T-helper 17 cell (primary cell): ENCODE measurements at regions not wholly inside any gene's neighbourhood (a gene's known extent, or its start where the extent isn't known, plus 50 kb on each side); places are given as distances from the start of the nearest gene placed in this dataset.
A peak's percentile ranks its signal among the peaks of the same experiment; 100 is the strongest.

Experiments used
- ATAC-seq: fragments of 150-1000 bp; cut with Tn5 transposase; 2 replicates; pipeline ENCODE4 v1.10.0; 2021; ENCODE audit warnings: mild to moderate bottlenecking, moderate library complexity
- DNase-seq, 3 donors: peaks; one replicate each; pipeline versions ENCODE4 v3.0.0 to v3.0.0-alpha.2; 2020 to 2021
- H3K9me3 ChIP-seq: one replicate; pipeline ENCODE4 v1.7.0; 2013; ENCODE audit warnings: low read length, mild to moderate bottlenecking; ENCODE audit not compliant: control insufficient read depth, poor library complexity, severe bottlenecking
- H3K27ac Mint-ChIP-seq: one replicate; pipeline ENCODE4 v1.8.0; 2022; ENCODE audit warnings: mild to moderate bottlenecking, moderate library complexity, mixed read lengths
- H3K27me3 Mint-ChIP-seq: one replicate; pipeline ENCODE4 v1.8.0; 2022; ENCODE audit warnings: mixed read lengths
- H3K36me3 Mint-ChIP-seq: one replicate; pipeline ENCODE4 v1.8.0; 2022; ENCODE audit warnings: low read depth, mixed read lengths
- H3K4me1 Mint-ChIP-seq: one replicate; pipeline ENCODE4 v1.8.0; 2022; ENCODE audit warnings: mild to moderate bottlenecking, mixed read lengths
- H3K4me3 Mint-ChIP-seq: one replicate; pipeline ENCODE4 v1.8.0; 2022; ENCODE audit warnings: mild to moderate bottlenecking, moderate library complexity, mixed read lengths

- no peak for ATAC-seq
- H3K27ac Mint-ChIP-seq = no peak overlapping the region
- H3K4me3 Mint-ChIP-seq = no peak overlapping the region
- no peaks in the 10 kb centered on the region for H3K9me3 ChIP-seq
- no peak for DNase-seq
- peaks cover 5% of the 10 kb centered on the region for H3K36me3 Mint-ChIP-seq
- peaks cover 51% of the 10 kb centered on the region for H3K27me3 Mint-ChIP-seq
- H3K4me1 Mint-ChIP-seq = no peaks in the 10 kb centered on the region
Measured at GRCh38 chr20:48478806-48479585, 348.8 kb downstream of the PREX1 start.

- peaks cover 48% of the 10 kb centered on the region for H3K27me3 Mint-ChIP-seq
- ATAC-seq = no peak
- H3K9me3 ChIP-seq = no peaks in the 10 kb centered on the region
- DNase-seq = no peak
- H3K36me3 Mint-ChIP-seq = peaks cover 5% of the 10 kb centered on the region
- no peak overlapping the region for H3K27ac Mint-ChIP-seq
- H3K4me1 Mint-ChIP-seq = no peaks in the 10 kb centered on the region
- H3K4me3 Mint-ChIP-seq = no peak overlapping the region
Measured at GRCh38 chr20:48478370-48478769, 349.4 kb downstream of the PREX1 start.

- DNase-seq (no peak), ATAC-seq (no peak)
- H3K36me3 Mint-ChIP-seq = peaks cover 5% of the 10 kb centered on the region
- H3K4me3 Mint-ChIP-seq = no peak overlapping the region
- no peaks in the 10 kb centered on the region for H3K9me3 ChIP-seq
- no peaks in the 10 kb centered on the region for H3K4me1 Mint-ChIP-seq
- no peak overlapping the region for H3K27ac Mint-ChIP-seq
- H3K27me3 Mint-ChIP-seq = peaks cover 39% of the 10 kb centered on the region
Measured at GRCh38 chr20:48476854-48477253, 350.9 kb downstream of the PREX1 start.

GRCh38 chr20:48474022-48474421, 353.8 kb downstream of the PREX1 start:
- no peaks in the 10 kb centered on the region for H3K36me3 Mint-ChIP-seq
- H3K27ac Mint-ChIP-seq = no peak overlapping the region
- H3K4me1 Mint-ChIP-seq = no peaks in the 10 kb centered on the region
- H3K4me3 Mint-ChIP-seq = no peak overlapping the region
- peaks cover 28% of the 10 kb centered on the region for H3K27me3 Mint-ChIP-seq
- ATAC-seq (no peak), DNase-seq (no peak)
- H3K9me3 ChIP-seq = no peaks in the 10 kb centered on the region

- DNase-seq (no peak), ATAC-seq (no peak)
- Mint-ChIP-seq H3K27me3 (peaks cover 21% of the 10 kb centered on the region), H3K4me1 (peaks cover 4% of the 10 kb centered on the region), H3K4me3 (no peak overlapping the region), H3K27ac (no peak overlapping the region), H3K36me3 (no peaks in the 10 kb centered on the region)
- no peaks in the 10 kb centered on the region for H3K9me3 ChIP-seq
Measured at GRCh38 chr20:48471759-48472408, 355.9 kb downstream of the PREX1 start.

- Mint-ChIP-seq H3K36me3 (no peaks in the 10 kb centered on the region), H3K27me3 (peaks cover 21% of the 10 kb centered on the region), H3K4me3 (no peak overlapping the region), H3K27ac (no peak overlapping the region), H3K4me1 (peaks cover 4% of the 10 kb centered on the region)
- ATAC-seq (no peak), DNase-seq (no peak)
- no peaks in the 10 kb centered on the region for H3K9me3 ChIP-seq
Measured at GRCh38 chr20:48471176-48471575, 356.6 kb downstream of the PREX1 start.

GRCh38 chr20:48470141-48470540, 357.7 kb downstream of the PREX1 start:
- Mint-ChIP-seq H3K27ac (no peak overlapping the region), H3K4me1 (peaks cover 4% of the 10 kb centered on the region), H3K4me3 (no peak overlapping the region)

GRCh38 chr20:48469026-48469425, 358.8 kb downstream of the PREX1 start:
- no peaks in the 10 kb centered on the region for H3K9me3 ChIP-seq
- no peak overlapping the region for H3K27ac Mint-ChIP-seq
- no peak overlapping the region for H3K4me3 Mint-ChIP-seq
- peaks cover 4% of the 10 kb centered on the region for H3K4me1 Mint-ChIP-seq
- ATAC-seq (no peak), DNase-seq (no peak)
- no peaks in the 10 kb centered on the region for H3K36me3 Mint-ChIP-seq
- peaks cover 22% of the 10 kb centered on the region for H3K27me3 Mint-ChIP-seq

More at GRCh38 chr20:48470141-48470540, 357.7 kb downstream of the PREX1 start:
- no peaks in the 10 kb centered on the region for H3K36me3 Mint-ChIP-seq
- no peak for DNase-seq
- H3K9me3 ChIP-seq = no peaks in the 10 kb centered on the region
- H3K27me3 Mint-ChIP-seq = peaks cover 21% of the 10 kb centered on the region
- no peak for ATAC-seq

GRCh38 chr20:48468571-48468970, 359.2 kb downstream of the PREX1 start:
- Mint-ChIP-seq H3K4me1 (peaks cover 4% of the 10 kb centered on the region), H3K36me3 (no peaks in the 10 kb centered on the region), H3K27me3 (peaks cover 27% of the 10 kb centered on the region), H3K4me3 (no peak overlapping the region), H3K27ac (no peak overlapping the region)
- H3K9me3 ChIP-seq = no peaks in the 10 kb centered on the region
- ATAC-seq (no peak), DNase-seq (no peak)

- H3K4me3 Mint-ChIP-seq = no peak overlapping the region
- DNase-seq (no peak), ATAC-seq (no peak)
- H3K27me3 Mint-ChIP-seq = peaks cover 34% of the 10 kb centered on the region
- peak overlapping the region; percentile 53 for H3K27ac Mint-ChIP-seq
- H3K36me3 Mint-ChIP-seq = no peaks in the 10 kb centered on the region
- peaks cover 4% of the 10 kb centered on the region for H3K4me1 Mint-ChIP-seq
- no peaks in the 10 kb centered on the region for H3K9me3 ChIP-seq
Measured at GRCh38 chr20:48467622-48468021, 360.2 kb downstream of the PREX1 start.

- H3K27me3 Mint-ChIP-seq = peaks cover 45% of the 10 kb centered on the region
- H3K36me3 Mint-ChIP-seq = no peaks in the 10 kb centered on the region
- no peak overlapping the region for H3K27ac Mint-ChIP-seq
- DNase-seq = no peak
- peaks cover 6% of the 10 kb centered on the region for H3K4me1 Mint-ChIP-seq
- H3K9me3 ChIP-seq = no peaks in the 10 kb centered on the region
- ATAC-seq = no peak
- H3K4me3 Mint-ChIP-seq = no peak overlapping the region
Measured at GRCh38 chr20:48465271-48465670, 362.5 kb downstream of the PREX1 start.

GRCh38 chr20:48463916-48464315, 363.9 kb downstream of the PREX1 start:
- H3K27me3 Mint-ChIP-seq = peaks cover 37% of the 10 kb centered on the region
- no peak for ATAC-seq
- no peaks in the 10 kb centered on the region for H3K36me3 Mint-ChIP-seq

GRCh38 chr20:48463096-48463720, 364.6 kb downstream of the PREX1 start:
- H3K27me3 Mint-ChIP-seq = peaks cover 38% of the 10 kb centered on the region
- no peak overlapping the region for H3K27ac Mint-ChIP-seq
- H3K4me1 Mint-ChIP-seq = peaks cover 6% of the 10 kb centered on the region
- H3K36me3 Mint-ChIP-seq = no peaks in the 10 kb centered on the region
- no peak overlapping the region for H3K4me3 Mint-ChIP-seq
- H3K9me3 ChIP-seq = no peaks in the 10 kb centered on the region
- DNase-seq = no peak
- ATAC-seq = no peak

More at GRCh38 chr20:48463916-48464315, 363.9 kb downstream of the PREX1 start:
- no peak overlapping the region for H3K4me3 Mint-ChIP-seq
- H3K4me1 Mint-ChIP-seq = peaks cover 6% of the 10 kb centered on the region
- no peaks in the 10 kb centered on the region for H3K9me3 ChIP-seq
- DNase-seq = no peak
- no peak overlapping the region for H3K27ac Mint-ChIP-seq
